Lung microvascular endothelial cell (primary cell): ENCODE measurements at regions not wholly inside any gene's neighbourhood (a gene's known extent, or its start where the extent isn't known, plus 50 kb on each side); places are given as distances from the start of the nearest gene placed in this dataset.
A peak's percentile ranks its signal among the peaks of the same experiment; 100 is the strongest.

Experiments
- DNase-seq, 2 donors: peaks; one replicate each; pipeline versions ENCODE4 v3.0.0 to v3.0.0-alpha.2; 2010; ENCODE audit warnings: low read depth in 2 of 2

DNA sequence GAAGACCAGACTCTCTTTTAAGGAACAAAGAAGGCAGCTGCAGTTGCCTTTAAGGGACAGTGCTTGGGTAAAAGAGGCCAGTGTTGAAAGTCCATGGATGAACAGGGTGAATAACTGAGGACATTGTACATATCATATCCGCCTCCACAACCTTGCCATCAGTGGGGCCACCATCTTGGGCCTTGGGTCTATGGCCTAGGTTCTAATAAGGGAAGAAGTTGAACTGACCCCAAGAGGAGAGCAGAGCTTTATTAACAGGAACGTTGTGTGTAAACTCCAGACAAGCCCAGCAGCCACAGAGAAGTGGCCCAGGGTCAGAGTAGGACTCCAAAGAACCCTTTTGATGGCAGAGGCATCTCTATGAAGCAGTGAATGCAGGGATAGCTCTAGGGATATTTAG lies 332.8 kb downstream of the CYP26B1 start:
- DNase-seq: no peak

DNA sequence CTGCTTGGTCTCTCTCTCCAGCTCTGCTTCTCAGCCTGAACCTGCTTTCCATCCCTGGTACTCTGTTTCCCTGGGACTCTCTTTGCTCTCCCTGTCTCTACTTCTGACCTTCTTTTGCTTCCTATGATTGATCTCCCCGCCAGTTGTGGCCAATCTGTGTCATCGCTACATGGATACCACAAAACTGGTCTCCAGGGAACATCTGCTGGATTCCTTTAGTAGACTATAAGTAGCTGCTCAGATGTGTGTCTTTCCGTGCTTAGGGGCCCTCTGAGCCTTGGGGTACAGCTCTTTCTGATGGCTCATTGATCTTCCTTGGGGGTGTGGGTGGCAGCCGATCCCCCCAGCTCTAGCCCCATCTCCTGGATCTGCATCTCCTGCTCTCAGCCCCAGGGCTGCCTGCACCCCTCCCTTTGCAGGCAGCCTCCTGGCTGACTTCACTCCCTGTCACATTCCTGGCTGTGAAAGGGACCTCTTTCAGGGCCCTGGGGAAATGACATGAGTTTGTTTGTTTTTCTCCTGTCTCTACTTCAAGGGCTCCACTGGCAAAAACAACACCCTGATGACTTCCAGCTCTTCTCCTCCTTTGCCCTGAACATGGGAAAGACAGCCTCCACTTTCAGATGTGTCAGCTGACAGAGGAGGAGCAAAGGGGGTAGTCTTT lies 333.7 kb downstream of the CYP26B1 start:
- no peak for DNase-seq

DNA sequence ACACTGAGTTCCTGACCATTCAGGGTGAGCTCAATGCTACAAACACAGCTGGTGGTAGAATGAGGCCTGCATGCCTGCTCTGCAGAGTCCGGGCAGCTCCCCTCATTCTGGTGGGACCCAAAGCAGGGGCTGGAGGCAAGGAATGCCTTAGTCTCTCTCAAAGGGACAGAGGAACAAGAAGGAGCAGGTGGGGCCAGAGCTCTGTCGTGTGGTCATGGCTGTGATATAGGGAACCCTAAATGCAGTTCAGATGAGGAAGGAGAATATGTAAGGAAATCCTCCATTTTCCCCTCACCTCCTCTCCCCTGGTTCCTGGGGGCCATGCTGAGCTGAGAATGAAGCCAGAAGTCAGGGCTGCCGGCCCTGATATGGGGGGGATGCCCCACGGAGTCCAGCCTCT lies 334.3 kb downstream of the CYP26B1 start:
- no peak for DNase-seq

DNA sequence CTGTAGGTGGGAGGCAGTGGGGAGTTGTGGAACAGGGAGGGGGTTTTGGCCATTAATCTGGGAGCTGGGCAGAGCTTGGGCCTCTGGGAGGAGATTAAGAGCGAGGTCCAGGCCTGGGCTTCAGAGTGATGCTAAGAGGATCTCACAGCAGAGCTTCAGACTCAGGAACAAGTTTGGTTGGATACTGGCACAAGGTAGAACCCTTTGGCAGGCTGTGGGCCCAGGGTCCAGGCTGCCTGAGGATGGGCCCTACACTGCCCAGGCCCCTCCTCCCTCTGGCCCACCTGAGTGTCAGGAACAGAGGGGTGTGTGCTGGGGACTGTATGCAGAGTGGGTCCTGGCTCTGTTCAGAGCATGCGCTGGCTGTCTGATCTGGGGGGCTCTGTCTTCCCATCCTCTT lies 334.9 kb downstream of the CYP26B1 start:
- no peak for DNase-seq

DNA sequence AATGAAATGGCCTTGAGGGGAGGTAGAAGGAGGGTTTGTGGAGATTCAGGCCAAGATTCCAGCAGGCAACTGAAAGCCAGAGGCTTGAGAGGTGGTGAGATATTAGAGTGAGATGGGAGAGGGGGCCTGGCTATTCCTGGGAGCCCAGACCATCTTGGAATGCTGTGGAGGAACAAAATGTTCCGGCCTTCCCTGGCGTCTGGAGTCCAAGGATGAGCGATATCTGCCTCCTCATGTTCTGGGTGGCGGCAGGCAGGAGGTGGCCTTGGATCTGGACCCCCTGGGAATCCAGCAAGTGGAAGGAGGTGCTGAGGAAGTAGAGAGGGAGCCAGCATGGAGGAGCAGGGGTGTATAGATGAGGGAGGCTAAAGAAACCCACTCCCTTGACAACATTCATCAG lies 335.9 kb downstream of the CYP26B1 start:
- DNase-seq: no peak

DNA sequence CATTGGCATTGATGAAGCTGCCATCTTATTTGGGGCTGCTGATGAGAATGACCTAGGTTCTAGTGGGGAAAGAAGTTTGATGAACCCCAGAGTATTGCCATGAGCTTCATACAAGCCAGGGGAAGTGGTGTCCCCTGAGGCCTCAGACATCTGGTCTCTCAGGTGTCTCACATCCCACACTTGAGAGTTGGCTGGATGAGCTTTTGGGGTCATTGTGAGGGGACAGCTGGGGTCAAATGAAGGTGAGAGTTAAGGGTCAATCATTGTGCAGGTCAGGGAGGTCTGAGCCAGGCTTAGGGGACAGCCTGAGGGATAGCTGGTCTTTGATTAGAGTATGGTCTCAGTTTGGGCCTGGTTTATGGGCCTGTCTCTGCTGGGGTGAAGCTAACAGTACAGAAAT lies 336.5 kb downstream of the CYP26B1 start:
- DNase-seq: no peak

DNA sequence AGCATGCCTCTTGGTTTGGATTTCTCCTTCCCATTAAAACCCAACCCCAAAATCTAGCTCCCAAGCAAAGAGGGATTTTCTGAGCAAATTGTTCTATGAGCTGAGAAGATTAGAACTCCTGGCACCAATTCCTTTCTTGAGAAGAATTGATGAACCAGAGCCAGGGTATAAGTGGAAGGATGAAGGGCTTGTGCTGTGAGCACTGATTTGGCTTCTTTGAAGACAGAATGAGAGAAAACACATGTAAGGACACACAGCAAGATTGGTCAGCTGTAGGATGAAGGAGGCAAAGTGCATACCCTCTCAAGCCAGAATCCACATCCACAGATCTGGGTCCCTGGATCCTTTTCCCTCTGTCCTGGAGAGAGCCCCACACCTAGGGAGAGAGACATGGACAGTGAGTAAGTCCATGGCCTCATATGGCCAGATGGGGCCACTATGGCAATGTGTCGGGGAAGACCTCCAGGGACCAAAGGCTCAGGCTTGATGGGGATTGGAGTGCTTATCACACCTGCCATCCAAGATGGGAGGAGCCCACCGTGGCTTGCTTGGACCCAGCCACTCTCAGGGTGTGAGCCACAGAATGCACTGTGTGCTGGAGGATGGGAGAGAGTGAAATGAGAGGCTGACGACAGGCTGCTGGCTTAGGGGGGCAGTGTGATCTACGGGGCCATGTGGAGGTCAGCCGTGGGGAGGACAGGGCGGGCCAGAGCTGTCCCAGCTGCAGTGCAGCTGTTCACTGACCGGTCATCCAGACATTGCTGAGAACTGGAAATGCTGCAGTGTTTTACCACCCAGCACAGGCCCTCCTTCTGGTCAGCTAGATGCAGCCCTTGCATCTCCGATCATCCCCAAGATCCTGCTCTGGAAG lies 339.8 kb downstream of the CYP26B1 start:
- DNase-seq: no peak

DNA sequence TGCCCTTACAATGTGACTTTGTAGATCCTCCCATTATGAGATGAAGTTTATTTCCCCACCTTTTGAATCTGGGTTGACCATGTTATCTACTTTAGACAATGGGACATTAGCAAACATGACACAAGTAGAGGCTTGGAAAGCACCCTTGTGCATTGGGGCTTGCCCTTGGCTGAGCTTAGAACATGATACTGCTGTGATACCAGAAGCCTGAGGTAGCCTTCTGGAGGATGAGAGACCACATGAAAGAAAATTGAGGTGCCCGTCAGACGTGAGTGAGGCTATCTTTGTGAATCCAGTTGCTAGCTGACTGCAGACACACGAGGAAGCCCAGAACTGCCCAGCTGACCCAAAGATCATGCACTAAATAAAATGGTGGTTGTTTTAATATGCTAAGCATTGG lies 341.2 kb downstream of the CYP26B1 start:
- DNase-seq: no peak

DNA sequence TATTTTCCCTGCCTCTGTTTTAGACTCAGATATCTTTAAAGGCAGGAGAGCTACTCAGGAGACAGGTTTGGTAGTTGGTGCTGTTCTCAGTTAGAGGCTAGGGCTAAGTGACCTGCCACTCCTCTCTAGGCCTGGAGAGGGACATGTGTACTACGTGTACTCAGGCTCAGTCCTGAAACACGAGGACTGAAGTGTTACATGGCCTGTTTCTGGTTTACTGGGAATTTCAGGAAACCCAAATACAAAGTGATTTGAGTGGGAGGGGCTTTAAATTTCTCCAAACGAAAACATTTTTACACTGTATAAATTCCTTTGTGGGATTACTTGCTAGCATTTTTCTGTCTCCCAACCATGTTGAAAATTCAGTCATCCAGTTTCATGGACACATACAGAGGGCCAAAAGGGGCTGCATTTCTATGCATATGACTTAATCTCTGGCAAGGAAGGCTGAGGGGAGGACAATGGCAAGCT lies 343.3 kb downstream of the CYP26B1 start:
- DNase-seq: peak in 1 of 2 donors; percentile 10

DNA sequence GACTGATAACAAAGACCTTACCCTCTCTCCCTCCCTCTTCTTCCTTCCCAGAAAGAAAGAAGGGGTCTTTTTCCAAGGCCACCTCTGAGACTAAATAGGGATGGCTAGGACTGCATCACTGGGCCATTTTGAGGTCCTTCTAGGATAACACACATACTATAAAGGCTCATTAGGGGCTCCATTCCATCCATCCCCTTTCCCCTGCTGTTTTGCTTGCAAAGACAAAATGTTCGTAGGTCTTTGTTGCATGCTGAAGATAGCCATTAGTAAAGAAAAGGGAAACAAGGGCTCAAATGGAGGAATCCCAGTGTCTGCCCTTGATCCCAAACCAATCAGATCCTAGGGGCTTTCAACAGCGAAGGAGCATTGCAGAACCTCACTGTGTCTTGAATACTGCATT lies 344.3 kb downstream of the CYP26B1 start:
- no peak for DNase-seq

DNA sequence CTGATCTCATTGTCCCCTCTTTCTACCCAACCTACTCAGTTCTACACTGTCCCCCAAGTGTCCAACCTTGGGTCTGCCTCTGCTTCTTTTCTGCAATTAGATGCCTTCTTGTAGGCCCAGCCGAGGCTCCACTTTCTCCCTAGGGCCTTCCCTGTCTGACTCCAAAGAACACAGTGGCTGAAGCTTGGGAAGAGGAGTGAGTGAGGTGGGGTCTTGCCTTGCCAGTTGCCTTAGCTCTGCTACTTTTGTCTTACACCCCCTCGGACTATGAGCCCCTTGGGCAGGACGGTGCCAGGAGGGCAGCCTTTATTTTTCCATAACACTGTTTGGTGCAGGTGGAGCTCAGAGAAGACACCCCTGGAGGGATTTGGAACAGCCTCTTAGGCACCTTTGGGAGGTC lies 345.1 kb downstream of the CYP26B1 start:
- DNase-seq: no peak

DNA sequence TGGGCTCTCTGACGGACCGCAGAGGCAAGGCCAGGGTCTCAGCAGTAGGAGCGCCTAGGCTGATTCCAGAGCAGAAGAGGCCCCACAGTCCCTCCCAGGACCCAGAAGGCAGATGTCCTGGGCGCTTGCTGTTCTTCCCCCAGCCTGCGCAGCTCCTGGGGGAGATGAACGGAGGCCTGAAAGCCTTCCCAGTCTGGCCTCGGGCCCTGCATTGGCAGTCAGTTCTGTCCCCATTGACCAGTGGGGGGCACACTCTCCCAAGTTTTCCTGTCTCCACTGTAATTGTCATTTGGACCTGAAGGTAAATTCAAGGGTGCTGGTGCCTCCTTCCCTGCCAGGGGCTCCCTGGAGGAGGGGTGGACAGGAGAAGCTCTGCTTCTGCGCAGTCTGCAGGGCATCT lies 345.7 kb downstream of the CYP26B1 start:
- peak; percentile 64 to 65 for DNase-seq

DNA sequence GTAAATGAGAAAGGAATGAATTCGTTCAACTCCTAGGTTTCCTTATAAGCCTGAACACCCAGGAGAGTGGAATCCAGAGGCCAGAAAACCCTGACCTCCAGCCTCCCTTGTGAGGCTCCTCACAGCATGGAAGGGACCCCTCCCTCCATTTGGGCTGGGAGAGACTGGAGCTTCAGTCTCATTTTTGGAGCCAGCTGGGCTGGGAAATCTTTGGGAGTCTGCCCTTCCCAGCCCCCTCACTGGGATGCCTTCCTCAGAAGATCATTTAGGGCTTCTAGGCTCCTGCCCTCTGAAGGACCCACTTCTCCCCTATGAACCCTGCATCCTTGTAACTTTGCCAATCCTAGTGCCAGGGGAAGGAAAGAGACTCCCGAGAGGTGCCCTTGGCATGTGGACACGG lies 346.1 kb downstream of the CYP26B1 start:
- DNase-seq: no peak

DNA sequence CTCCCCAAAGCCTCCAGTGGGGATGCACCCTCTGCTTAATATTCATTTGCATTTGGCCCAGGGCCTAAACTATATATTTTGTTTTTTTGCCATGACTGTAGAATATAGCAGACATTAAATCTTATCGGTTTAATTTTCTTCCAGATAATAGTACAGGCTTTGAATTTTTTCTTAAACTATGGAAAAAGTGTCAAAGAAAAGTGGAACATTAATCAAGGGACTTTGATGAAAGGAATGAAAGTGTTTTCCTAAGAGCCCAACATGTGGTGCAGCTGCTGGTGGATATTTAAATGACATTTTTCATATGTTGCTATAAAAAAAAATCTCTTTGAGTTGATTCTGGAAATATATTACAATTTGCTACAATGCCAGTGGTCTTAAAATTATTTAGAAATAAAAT lies 346.8 kb downstream of the CYP26B1 start:
- DNase-seq: no peak

DNA sequence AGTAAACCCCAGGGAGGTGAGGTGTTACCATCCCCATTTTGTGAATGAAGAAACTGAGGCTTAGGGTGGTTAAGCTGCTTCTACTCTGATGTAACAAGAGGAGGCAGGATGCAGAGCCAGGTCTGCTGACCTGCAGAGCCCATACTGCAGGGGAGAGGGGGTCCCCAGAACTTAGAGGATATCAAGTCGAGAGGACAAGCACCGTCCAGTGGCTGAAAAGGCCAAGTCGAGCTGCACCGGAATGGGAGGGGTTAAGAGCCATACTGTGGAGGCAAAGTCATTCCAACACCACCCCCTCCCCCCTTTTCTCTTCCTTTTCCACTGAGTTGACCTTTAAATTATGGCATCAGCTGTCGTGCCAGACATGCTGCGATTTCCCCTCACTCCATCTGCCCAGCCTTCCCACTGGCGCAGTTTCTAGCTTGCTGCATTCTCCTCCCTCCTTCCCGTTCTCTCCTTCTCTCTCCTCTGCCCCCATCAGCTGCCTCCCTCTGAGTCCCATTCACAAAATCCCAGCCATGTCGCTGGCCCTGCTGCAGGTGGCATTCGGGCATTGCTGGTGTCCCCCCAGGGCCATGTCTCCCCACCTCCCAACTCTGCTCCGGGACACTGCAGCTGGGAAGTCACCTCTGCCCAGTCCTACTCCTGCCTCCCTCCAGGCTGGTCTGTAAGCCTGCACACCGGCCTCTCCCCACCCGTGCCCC lies 346.9 kb downstream of the DYSF start:
- DNase-seq: no peak

DNA sequence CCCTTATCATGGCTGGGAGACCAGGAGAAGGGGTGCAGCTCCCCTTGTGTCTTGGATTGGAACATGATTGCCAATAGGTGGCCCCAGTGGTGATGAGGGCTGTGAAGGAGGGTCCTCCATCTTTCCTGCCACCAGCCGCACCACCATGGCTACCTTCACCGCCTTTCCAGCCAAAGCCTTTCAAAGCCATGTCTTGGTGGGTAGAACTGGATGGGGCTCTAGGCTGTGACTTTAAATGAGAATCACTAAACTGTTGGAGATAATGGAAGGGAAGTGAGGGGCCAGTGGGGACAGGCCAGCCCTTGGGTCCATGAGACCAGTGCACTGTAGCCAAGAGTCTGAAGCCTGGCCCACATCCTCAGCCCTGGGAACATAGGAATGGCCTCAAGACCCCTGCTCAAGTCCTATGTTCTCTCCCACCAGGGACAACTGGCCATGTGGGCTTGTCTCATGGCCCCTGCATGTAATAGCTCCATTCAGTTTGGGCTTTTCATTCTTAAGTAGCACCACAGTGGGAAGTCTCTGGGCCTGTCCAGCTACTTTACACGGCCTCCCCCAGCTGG lies 345.7 kb downstream of the DYSF start:
- DNase-seq: no peak

DNA sequence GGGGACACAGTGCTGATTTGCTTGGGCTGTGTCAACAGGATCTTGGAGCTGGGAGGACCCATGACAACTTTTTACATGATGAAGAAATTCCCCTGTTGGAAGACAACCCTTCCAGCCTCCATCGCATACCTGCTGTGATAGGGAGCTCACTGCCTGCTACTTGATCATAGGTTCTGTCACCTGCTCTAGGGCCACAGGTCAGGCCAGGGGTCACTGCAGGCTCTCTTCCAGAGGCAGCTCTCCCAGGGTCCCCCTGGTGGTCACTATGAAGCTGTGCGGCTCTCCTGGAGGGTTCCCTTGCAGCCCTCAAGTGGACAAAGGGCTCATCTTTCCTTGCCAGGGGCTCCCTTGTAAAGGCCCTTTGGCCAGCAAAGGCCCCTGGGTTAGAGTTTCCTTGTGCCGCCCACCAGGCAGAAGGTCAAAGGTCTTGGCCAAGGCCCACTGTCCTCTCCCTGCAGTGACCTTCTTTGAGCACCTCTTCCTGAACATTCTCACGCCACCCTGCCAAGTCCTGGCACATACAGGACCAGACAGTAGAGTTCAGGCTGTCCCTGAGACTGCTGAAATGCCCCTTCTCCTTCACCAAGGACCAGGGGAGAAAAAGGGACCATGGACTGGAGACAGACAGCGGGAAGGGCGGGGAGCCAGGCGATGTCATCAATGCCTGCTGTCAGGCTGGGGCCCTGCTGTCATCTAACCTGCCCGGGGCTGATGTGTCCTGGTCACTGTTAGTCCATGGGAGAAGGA lies 345.1 kb downstream of the DYSF start:
- peak; percentile 55 to 57 for DNase-seq

DNA sequence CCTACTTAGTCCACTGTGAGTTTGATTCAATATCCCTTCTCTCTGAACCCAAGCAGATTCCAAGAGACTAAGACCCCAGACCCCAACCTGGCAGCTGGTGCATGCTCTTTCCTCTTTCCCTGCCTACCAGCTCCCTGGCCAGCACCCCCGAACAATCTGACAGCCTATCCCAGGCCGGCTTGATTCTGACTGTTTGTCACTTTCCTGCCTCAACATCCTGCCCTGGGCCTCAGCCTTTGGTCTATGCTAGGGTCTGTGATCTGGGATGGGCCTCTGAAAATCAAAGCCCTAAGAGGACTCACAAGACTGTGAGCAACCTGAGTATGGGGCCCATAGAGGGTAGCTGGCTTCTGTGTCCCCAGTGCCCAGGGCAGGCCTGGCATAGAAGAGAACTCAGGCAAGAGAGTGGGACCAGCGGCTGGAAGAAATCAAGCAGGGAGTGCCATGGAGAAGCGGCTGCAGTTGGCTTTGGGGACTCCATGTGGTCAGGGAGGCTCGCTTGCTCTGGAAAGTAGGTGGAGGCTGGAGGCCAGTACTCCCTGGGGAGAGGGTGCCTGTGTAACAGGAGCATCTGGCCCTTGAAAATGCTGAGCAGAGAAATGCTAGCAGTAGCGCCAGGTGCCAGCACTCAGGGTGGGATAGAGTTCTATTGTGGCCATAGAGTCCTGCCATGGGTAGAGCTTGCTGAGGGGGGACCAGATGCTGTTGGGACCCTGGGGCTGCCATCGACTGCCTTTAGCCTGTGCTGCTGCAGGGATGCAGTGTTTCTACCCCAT lies 343.9 kb downstream of the DYSF start:
- DNase-seq: no peak

DNA sequence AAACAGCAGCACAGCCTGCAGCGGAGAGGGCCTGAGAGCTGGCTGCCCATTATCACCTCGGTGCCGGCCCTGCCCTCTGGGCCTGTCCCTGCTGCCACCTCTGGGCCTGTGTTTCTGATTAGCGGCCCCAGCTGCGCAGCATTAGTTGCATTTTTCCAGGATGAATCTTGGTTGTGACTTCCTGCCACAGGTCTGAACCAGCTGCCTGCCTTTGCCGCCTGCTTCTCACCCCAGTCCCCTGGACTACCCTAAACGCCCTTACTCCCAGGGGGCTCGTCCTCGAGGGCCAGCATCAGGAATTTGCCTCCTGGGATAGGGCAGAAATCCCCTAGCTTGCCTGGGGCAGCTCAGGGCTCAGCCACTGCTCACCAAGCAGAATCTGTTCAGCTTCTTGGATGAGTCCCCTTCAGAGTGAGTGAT lies 342.8 kb downstream of the DYSF start:
- peak; percentile 32 to 35 for DNase-seq

DNA sequence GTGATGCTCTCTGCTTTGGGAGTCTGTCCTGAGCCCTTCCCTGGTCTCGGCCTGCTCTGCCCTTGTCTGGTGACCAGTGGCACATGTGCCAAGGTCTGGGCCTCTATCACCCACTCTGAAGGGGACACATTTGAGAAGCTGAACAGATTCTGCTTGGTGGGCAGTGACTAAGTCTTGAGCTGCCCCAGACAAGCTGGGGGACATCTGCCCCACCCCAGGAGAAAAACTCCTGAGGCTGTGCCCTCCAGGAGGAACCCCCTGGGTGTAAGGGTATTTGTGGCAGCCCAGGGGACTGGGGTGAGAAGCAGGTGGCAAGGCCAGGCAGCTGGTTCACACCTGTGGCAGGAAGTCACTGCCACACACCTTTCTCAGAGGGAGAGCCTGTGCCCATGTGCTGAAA lies 342.1 kb downstream of the DYSF start:
- no peak for DNase-seq

DNA sequence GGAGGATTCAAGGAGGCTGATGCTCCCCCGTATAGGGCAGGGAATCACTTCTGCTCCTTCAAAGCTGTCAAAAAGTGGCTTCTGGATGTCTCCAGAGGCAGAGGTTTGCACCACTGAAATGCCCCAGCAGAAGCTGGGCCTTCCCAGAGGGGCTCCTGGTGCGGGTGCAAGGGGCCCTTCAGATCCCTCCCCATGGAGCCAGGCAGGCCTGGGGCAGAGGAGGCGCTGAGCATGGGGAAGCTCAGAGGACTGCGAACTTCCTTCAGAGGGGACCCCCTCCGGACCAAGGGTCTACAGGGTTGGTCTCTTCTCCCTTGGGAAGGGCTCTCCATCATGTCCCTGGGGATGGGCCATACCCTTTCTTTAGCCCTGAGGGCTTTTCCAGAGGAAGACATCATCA lies 341.2 kb downstream of the DYSF start:
- DNase-seq: no peak
